ENCODE measurements at regions not wholly inside any gene's neighbourhood (a gene's known extent, or its start where the extent isn't known, plus 50 kb on each side); places are given as distances from the start of the nearest gene placed in this dataset.

- ATAC-seq (peak; percentile 92), DNase-seq (peak in 1 of 4 donors; percentile 28)
- Histone ChIP-seq H3K27me3 (no peaks in the 10 kb centered on the region), H3K4me3 (no peak overlapping the region), H3K4me1 (no peaks in the 10 kb centered on the region), H3K36me3 (no peaks in the 10 kb centered on the region), H3K27ac (no peak overlapping the region), H3K9me3 (no peaks in the 10 kb centered on the region)
- intact Hi-C loops (cut with DNase I) = no loop called here
- TF ChIP-seq, protein P1, sequence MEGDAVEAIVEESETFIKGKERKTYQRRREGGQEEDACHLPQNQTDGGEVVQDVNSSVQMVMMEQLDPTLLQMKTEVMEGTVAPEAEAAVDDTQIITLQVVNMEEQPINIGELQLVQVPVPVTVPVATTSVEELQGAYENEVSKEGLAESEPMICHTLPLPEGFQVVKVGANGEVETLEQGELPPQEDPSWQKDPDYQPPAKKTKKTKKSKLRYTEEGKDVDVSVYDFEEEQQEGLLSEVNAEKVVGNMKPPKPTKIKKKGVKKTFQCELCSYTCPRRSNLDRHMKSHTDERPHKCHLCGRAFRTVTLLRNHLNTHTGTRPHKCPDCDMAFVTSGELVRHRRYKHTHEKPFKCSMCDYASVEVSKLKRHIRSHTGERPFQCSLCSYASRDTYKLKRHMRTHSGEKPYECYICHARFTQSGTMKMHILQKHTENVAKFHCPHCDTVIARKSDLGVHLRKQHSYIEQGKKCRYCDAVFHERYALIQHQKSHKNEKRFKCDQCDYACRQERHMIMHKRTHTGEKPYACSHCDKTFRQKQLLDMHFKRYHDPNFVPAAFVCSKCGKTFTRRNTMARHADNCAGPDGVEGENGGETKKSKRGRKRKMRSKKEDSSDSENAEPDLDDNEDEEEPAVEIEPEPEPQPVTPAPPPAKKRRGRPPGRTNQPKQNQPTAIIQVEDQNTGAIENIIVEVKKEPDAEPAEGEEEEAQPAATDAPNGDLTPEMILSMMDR (IDR thresholded peaks at IDR 0.05) = peak in 1 of 2 donors; percentile 30
These were observed 52.8 kb upstream of the FILIP1 start for GRCh38 chr6:75546381-75546780.

DNA sequence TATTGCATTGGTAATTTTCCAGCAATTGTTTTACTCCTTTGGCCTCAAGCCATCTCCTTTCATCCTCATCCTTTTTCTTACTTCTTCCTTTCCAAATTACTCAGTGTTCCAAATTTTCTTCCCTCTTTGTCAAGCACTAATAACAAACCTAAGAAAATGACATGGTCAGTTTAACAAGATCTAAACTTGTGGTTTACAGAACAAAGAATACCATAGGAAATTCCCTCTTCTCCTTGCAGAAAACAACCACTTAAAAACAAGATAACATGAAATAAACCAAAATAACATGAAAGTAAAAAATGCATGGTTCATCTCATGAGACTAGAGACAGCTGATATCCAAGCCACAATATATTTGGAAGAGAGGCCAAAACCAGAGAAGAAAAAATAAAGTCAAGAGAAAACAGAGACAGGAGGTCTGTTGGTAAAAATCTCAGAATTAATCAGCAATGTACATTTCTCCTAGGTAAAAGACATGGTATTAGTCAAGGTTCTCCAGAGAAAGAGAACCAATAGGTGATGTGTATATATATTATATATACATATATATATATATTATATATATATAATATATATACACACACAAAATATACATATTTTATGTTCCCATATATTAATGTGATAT, 51.0 kb upstream of the SENP6 start:
- Histone ChIP-seq H3K27ac (no peak overlapping the region), H3K27me3 (no peaks in the 10 kb centered on the region), H3K4me3 (no peak overlapping the region), H3K9me3 (no peaks in the 10 kb centered on the region), H3K4me1 (no peaks in the 10 kb centered on the region), H3K36me3 (no peaks in the 10 kb centered on the region)
- intact Hi-C loops (cut with DNase I) = no loop called here
- DNase-seq = no peak
- ATAC-seq = no peak
- TF ChIP-seq, protein P1 (IDR thresholded peaks at IDR 0.05) = no peak

GRCh38 chr6:75551367-75551952, 50.2 kb upstream of the SENP6 start:
- Histone ChIP-seq H3K4me3 (no peak overlapping the region), H3K27ac (no peak overlapping the region), H3K27me3 (no peaks in the 10 kb centered on the region), H3K36me3 (no peaks in the 10 kb centered on the region), H3K4me1 (no peaks in the 10 kb centered on the region), H3K9me3 (no peaks in the 10 kb centered on the region)
- intact Hi-C loops (cut with DNase I) = no loop called here
- TF ChIP-seq, protein P1 (IDR thresholded peaks at IDR 0.05) = no peak
- no peak for ATAC-seq
- no peak for DNase-seq

Data from left lung (tissue), 4 donors.